ENCODE measurements at regions not wholly inside any gene's neighbourhood (a gene's known extent, or its start where the extent isn't known, plus 50 kb on each side); places are given as distances from the start of the nearest gene placed in this dataset.

- Histone ChIP-seq H3K27me3 (no peaks in the 10 kb centered on the region), H3K36me3 (no peaks in the 10 kb centered on the region), H3K27ac (no peak overlapping the region), H3K4me1 (peaks cover 0 to 21% (median under 1%) of the 10 kb centered on the region in 12 donors), H3K9me3 (no peaks in the 10 kb centered on the region), H3K4me3 (no peak overlapping the region)
- ATAC-seq, result no peak
- intact Hi-C loops (cut with DNase I), result no loop called here
- 64 to 82% (median 68%) methylated on average over 1 of the region's 1 CpG for WGBS, 4 donors
- TF ChIP-seq POLR2A (IDR thresholded peaks at IDR 0.05), result no peak
- TF ChIP-seq, protein P1, sequence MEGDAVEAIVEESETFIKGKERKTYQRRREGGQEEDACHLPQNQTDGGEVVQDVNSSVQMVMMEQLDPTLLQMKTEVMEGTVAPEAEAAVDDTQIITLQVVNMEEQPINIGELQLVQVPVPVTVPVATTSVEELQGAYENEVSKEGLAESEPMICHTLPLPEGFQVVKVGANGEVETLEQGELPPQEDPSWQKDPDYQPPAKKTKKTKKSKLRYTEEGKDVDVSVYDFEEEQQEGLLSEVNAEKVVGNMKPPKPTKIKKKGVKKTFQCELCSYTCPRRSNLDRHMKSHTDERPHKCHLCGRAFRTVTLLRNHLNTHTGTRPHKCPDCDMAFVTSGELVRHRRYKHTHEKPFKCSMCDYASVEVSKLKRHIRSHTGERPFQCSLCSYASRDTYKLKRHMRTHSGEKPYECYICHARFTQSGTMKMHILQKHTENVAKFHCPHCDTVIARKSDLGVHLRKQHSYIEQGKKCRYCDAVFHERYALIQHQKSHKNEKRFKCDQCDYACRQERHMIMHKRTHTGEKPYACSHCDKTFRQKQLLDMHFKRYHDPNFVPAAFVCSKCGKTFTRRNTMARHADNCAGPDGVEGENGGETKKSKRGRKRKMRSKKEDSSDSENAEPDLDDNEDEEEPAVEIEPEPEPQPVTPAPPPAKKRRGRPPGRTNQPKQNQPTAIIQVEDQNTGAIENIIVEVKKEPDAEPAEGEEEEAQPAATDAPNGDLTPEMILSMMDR (IDR thresholded peaks at IDR 0.05), result no peak
- no peak for DNase-seq
Observed at GRCh38 chr13:50144246-50145160, 129.3 kb downstream of the KCNRG start.

DNA sequence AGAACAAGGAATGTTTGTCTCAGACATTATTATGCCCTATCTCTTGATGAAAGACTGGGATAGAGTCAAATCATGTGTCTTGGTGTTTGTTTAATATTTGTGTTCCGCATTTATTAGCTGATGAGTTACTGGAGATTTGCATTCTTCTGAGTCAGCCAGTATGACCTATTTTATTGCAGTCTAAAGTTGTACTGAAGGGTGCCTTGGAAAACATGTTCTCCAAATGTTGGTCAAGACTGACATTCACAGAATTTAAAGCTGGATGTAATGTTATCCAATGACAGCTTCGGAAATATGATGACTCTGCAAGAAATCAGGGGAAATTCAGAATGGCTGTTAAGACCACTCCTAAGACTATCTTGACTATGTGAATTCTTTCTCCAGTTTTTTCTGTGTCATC lies 134.0 kb downstream of the KCNRG start:
- DNase-seq (no peak), ATAC-seq (no peak)
- Histone ChIP-seq H3K27ac (no peak overlapping the region), H3K4me3 (no peak overlapping the region), H3K4me1 (peaks cover 0 to 26% (median 11%) of the 10 kb centered on the region in 12 donors), H3K27me3 (no peaks in the 10 kb centered on the region), H3K36me3 (no peaks in the 10 kb centered on the region), H3K9me3 (no peaks in the 10 kb centered on the region)
- intact Hi-C loops (cut with DNase I), result no loop called here
- 88 to 97% (median 95%) methylated on average over 2 of the region's 2 CpGs for WGBS, 4 donors
- TF ChIP-seq, protein P1 (IDR thresholded peaks at IDR 0.05), result no peak
- TF ChIP-seq POLR2A (IDR thresholded peaks at IDR 0.05), result no peak

- Histone ChIP-seq H3K4me3 (no peak overlapping the region), H3K27me3 (no peaks in the 10 kb centered on the region), H3K27ac (no peak overlapping the region), H3K9me3 (no peaks in the 10 kb centered on the region), H3K36me3 (no peaks in the 10 kb centered on the region), H3K4me1 (peaks cover 0 to 26% (median 11%) of the 10 kb centered on the region in 12 donors)
- DNase-seq, result peak in 4 of 5 donors; percentile 72 to 78 (median 76)
- peak; percentile 86 to 92 (median 88) for ATAC-seq
- TF ChIP-seq POLR2A (IDR thresholded peaks at IDR 0.05), result no peak
- TF ChIP-seq, protein P1 (IDR thresholded peaks at IDR 0.05), result no peak
- WGBS, 4 donors, result 55 to 77% (median 71%) methylated on average over 1 of the region's 1 CpG
- intact Hi-C loops (cut with DNase I), result loop anchor here in 2 of 10 donors (10.0 kb wide), 2 partner anchors 385 to 765 kb away; no protein-coding TSS in a partner anchor
Observed at GRCh38 chr13:50149932-50150331, 134.7 kb downstream of the KCNRG start.

- TF ChIP-seq, protein P1 (IDR thresholded peaks at IDR 0.05), result no peak
- no peak for TF ChIP-seq POLR2A (IDR thresholded peaks at IDR 0.05)
- peaks cover 0 to 26% (median 11%) of the 10 kb centered on the region in 12 donors for H3K4me1 ChIP-seq
- DNase-seq (no peak), ATAC-seq (peak in 1 of 4 donors; percentile 7)
- WGBS, 4 donors, result 41 to 64% (median 47%) methylated on average over 3 of the region's 3 CpGs
- H3K4me3 ChIP-seq, result peak overlapping the region in 8 of 12 donors; percentile 1 to 42 (median 26)
- H3K36me3 ChIP-seq, result no peaks in the 10 kb centered on the region
- no peaks in the 10 kb centered on the region for H3K27me3 ChIP-seq
- H3K27ac ChIP-seq, result peak overlapping the region in 1 of 12 donors; percentile 17
- H3K9me3 ChIP-seq, result no peaks in the 10 kb centered on the region
- intact Hi-C loops (cut with DNase I), result loop anchor here in 2 of 10 donors (10.0 kb wide), 2 partner anchors 383 to 763 kb away; no protein-coding TSS in a partner anchor
Observed at GRCh38 chr13:50152224-50152623, 137.0 kb downstream of the KCNRG start.

Data from heart left ventricle (tissue), 16 donors.